ENCODE measurements at regions not wholly inside any gene's neighbourhood (a gene's known extent, or its start where the extent isn't known, plus 50 kb on each side); places are given as distances from the start of the nearest gene placed in this dataset.
"Not testable (repeated sequence)": the region's sequence is repeated elsewhere in the genome, so short reads cannot be mapped to it uniquely, and the experiment has no call there.

- POLR2A ChIA-PET: no interaction called here
- Mint-ChIP-seq H3K9me3 (no peaks in the 10 kb centered on the region), H3K36me3 (peaks cover 5% of the 10 kb centered on the region; the same call in 1 of the 2 replicates), H3K4me3 (no peak overlapping the region), H3K27ac (peak overlapping the region; percentile 27; the same call in 1 of the 2 replicates), H3K4me1 (peaks cover 40% of the 10 kb centered on the region), H3K27me3 (ENCODE audit: low read depth) (no peaks in the 10 kb centered on the region; the same call in 1 of the 2 replicates)
- DNase-seq (ENCODE audit: low spot score) (peak; percentile 19), ATAC-seq (peak; percentile 12)
- CTCF ChIA-PET: interaction anchor here (0.6 to 1.1 kb wide), 5 partner anchors 18 to 240 kb away, joined by 3 read pairs; partner anchors contain the start of genes CRLF3 and GOSR1
- TF ChIP-seq ZNF121 (CRISPR knock-in tag; IDR thresholded peaks at IDR 0.05): peak; percentile 78
- TF ChIP-seq GTF2I (CRISPR knock-in tag; conservative IDR thresholded peaks at IDR 0.05): peak; percentile 73
- TF ChIP-seq ZNF263 (CRISPR knock-in tag; IDR thresholded peaks at IDR 0.05; ENCODE audit: low read depth): no peak
These were observed 107.8 kb downstream of the CRLF3 start for GRCh38 chr17:30716461-30717290.

GRCh38 chr17:30714825-30715622 is 109.5 kb downstream of the CRLF3 start:
- Mint-ChIP-seq H3K27ac (peak overlapping the region; percentile 85), H3K4me1 (peaks cover 49% of the 10 kb centered on the region)
- POLR2A ChIA-PET; H3K4me3 Mint-ChIP-seq; H3K36me3 Mint-ChIP-seq; H3K27me3 Mint-ChIP-seq (ENCODE audit: low read depth); H3K9me3 Mint-ChIP-seq: not testable (repeated sequence)
- DNase-seq (ENCODE audit: low spot score): peak; percentile 66
- TF ChIP-seq ZNF121 (CRISPR knock-in tag; IDR thresholded peaks at IDR 0.05) (peak; percentile 90), ARID4B (CRISPR knock-in tag; IDR thresholded peaks at IDR 0.05; ENCODE audit: borderline replicate concordance) (peak; percentile 37; the same call in 1 of the 2 replicates), CTCF (IDR thresholded peaks at IDR 0.05) (peak; percentile 79), GTF2I (CRISPR knock-in tag; conservative IDR thresholded peaks at IDR 0.05) (peak; percentile 89)
- ATAC-seq: peak; percentile 73
- CTCF ChIA-PET: interaction anchor here (0.7 to 2.0 kb wide), 9 partner anchors 11 to 209 kb away, joined by 3 to 10 read pairs (median 4); no protein-coding TSS in a partner anchor

GRCh38 chr17:30713805-30714204 is 110.7 kb downstream of the CRLF3 start:
- H3K4me3 Mint-ChIP-seq; H3K27me3 Mint-ChIP-seq (ENCODE audit: low read depth); ATAC-seq; H3K9me3 Mint-ChIP-seq; H3K36me3 Mint-ChIP-seq; DNase-seq (ENCODE audit: low spot score): not testable (repeated sequence)
- H3K4me1 Mint-ChIP-seq: peaks cover 46% of the 10 kb centered on the region
- TF ChIP-seq ZNF121 (CRISPR knock-in tag; IDR thresholded peaks at IDR 0.05): peak; percentile 45; the same call in 1 of the 2 replicates
- ChIA-PET POLR2A (interaction anchor here (0.7 kb wide), 1 partner anchor 895 kb away, joined by 6 read pairs; no protein-coding TSS in a partner anchor), CTCF (interaction anchor here (0.8 to 2.0 kb wide), 2 partner anchors 16 to 19 kb away, joined by 3 to 10 read pairs; no protein-coding TSS in a partner anchor)
- peak overlapping the region; percentile 92 for H3K27ac Mint-ChIP-seq

GRCh38 chr17:30712859-30713258 is 111.6 kb downstream of the CRLF3 start:
- H3K36me3 Mint-ChIP-seq; POLR2A ChIA-PET; ATAC-seq; DNase-seq (ENCODE audit: low spot score); H3K27me3 Mint-ChIP-seq (ENCODE audit: low read depth); H3K4me3 Mint-ChIP-seq; CTCF ChIA-PET; H3K9me3 Mint-ChIP-seq: not testable (repeated sequence)
- peak overlapping the region; percentile 45; the same call in 1 of the 2 replicates for H3K27ac Mint-ChIP-seq
- peak; percentile 13; the same call in 1 of the 2 replicates for TF ChIP-seq USF2 (CRISPR knock-in tag; IDR thresholded peaks at IDR 0.05)
- H3K4me1 Mint-ChIP-seq: peaks cover 46% of the 10 kb centered on the region

GRCh38 chr17:30711626-30712507 is 112.6 kb downstream of the CRLF3 start:
- H3K27me3 Mint-ChIP-seq (ENCODE audit: low read depth); H3K9me3 Mint-ChIP-seq; H3K36me3 Mint-ChIP-seq; POLR2A ChIA-PET; DNase-seq (ENCODE audit: low spot score); ATAC-seq: not testable (repeated sequence)
- Mint-ChIP-seq H3K4me3 (peak overlapping the region; percentile 95), H3K27ac (peak overlapping the region; percentile 16; the same call in 1 of the 2 replicates), H3K4me1 (peaks cover 52% of the 10 kb centered on the region)
- CTCF ChIA-PET: interaction anchor here (0.6 kb wide), 1 partner anchor 67 kb away, joined by 4 read pairs; no protein-coding TSS in a partner anchor

Data from WTC11 (cell line).